A673 (cell line): ENCODE measurements at regions not wholly inside any gene's neighbourhood (a gene's known extent, or its start where the extent isn't known, plus 50 kb on each side); places are given as distances from the start of the nearest gene placed in this dataset.

Experiments used
- BruUV-seq: library from RNA; stranded (reverse); fragments of 400-500 nt; replicated peaks from 2 replicates; lab custom pipeline; 2021; lab: Mats Ljungman, UMichigan
- CTCF ChIA-PET: fragments of 300-600 bp; sonication (Branson Sonifier 250); formaldehyde crosslinking; loops from one replicate; lab custom pipeline; 2022; ENCODE audit warnings: antibody characterized with exemption; lab: Charles Lee
- POLR2A ChIA-PET: fragments of 300-600 bp; sonication (Branson Sonifier 250); formaldehyde crosslinking; loops from one replicate; lab custom pipeline; 2022; ENCODE audit warnings: antibody characterized with exemption; ENCODE audit not compliant: low non-redundant PET; lab: Charles Lee
- DNase-seq: peaks from one replicate; pipeline ENCODE4 v3.0.0-alpha.2; 2015; ENCODE audit warnings: low spot score
- H3K27ac ChIP-seq: fragments of 200-600 bp; sonication (generic); 2 replicates; pipeline ENCODE4 v1.5.1; 2016; ENCODE audit warnings: mixed run types, low read depth, mild to moderate bottlenecking, mixed read lengths, antibody characterized with exemption, low read length; ENCODE audit not compliant: poor library complexity, severe bottlenecking
- H3K27me3 ChIP-seq: fragments of 200-600 bp; sonication (generic); replicated peaks from 2 replicates; pipeline ENCODE4 v1.6.1; 2017; ENCODE audit warnings: mixed run types, low read depth, mild to moderate bottlenecking, mixed read lengths, antibody characterized with exemption, low read length; ENCODE audit not compliant: insufficient read depth, poor library complexity
- H3K36me3 ChIP-seq: fragments of 200-600 bp; sonication (generic); 2 replicates; pipeline ENCODE4 v1.6.1; 2016; ENCODE audit warnings: mixed run types, mild to moderate bottlenecking, mixed read lengths, antibody characterized with exemption, low read length; ENCODE audit not compliant: insufficient read depth, poor library complexity, severe bottlenecking
- H3K4me1 ChIP-seq: fragments of 200-600 bp; sonication (generic); 2 replicates; pipeline ENCODE4 v1.6.1; 2017; ENCODE audit warnings: mixed run types, mild to moderate bottlenecking, mixed read lengths, antibody characterized with exemption, low read length; ENCODE audit not compliant: insufficient read depth, poor library complexity, severe bottlenecking
- H3K4me3 ChIP-seq: fragments of 200-600 bp; sonication (generic); 2 replicates; pipeline ENCODE4 v1.5.1; 2016; ENCODE audit warnings: low read depth, mixed run types, mild to moderate bottlenecking, mixed read lengths, low read length; ENCODE audit not compliant: poor library complexity, severe bottlenecking
- H3K9me3 ChIP-seq: fragments of 200-600 bp; sonication (generic); 2 replicates; pipeline ENCODE4 v1.6.1; 2016; ENCODE audit warnings: mixed run types, low read depth, mild to moderate bottlenecking, mixed read lengths, antibody characterized with exemption, low read length; ENCODE audit not compliant: poor library complexity, severe bottlenecking
- EZH2 ChIP-seq: fragments of 200-600 bp; sonication (generic); IDR thresholded peaks from 2 replicates; pipeline ENCODE4 v1.6.1; 2017; ENCODE audit warnings: borderline replicate concordance, low read depth, mild to moderate bottlenecking, mixed read lengths, antibody characterized with exemption, low read length; ENCODE audit not compliant: poor library complexity, severe bottlenecking
- intact Hi-C: fragments of 100-400 bp; cut with micrococcal nuclease; formaldehyde crosslinking; loops from one replicate; pipeline ENCODE4 v1.10.0; 2022; ENCODE audit not compliant: unreplicated experiment
- TF ChIP-seq, protein P1 (sequence below): fragments of 300-800, 200-600 bp; sonication (generic); conservative IDR thresholded peaks from 2 replicates; pipeline ENCODE4 v1.5.1; 2017; ENCODE audit warnings: low read depth, mild to moderate bottlenecking, antibody characterized with exemption, low read length, moderate library complexity, mixed read lengths

GRCh38 chr15:53272116-53272515 is 482.0 kb upstream of the ONECUT1 start:
- ChIA-PET CTCF (no interaction called here), POLR2A (no interaction called here)
- BruUV-seq, result no TSS peak
- intact Hi-C loops, result no loop called here
- no peaks in the 10 kb centered on the region for H3K4me1 ChIP-seq
- H3K4me3 ChIP-seq, result no peak overlapping the region
- TF ChIP-seq EZH2, result no peak
- TF ChIP-seq, protein P1, sequence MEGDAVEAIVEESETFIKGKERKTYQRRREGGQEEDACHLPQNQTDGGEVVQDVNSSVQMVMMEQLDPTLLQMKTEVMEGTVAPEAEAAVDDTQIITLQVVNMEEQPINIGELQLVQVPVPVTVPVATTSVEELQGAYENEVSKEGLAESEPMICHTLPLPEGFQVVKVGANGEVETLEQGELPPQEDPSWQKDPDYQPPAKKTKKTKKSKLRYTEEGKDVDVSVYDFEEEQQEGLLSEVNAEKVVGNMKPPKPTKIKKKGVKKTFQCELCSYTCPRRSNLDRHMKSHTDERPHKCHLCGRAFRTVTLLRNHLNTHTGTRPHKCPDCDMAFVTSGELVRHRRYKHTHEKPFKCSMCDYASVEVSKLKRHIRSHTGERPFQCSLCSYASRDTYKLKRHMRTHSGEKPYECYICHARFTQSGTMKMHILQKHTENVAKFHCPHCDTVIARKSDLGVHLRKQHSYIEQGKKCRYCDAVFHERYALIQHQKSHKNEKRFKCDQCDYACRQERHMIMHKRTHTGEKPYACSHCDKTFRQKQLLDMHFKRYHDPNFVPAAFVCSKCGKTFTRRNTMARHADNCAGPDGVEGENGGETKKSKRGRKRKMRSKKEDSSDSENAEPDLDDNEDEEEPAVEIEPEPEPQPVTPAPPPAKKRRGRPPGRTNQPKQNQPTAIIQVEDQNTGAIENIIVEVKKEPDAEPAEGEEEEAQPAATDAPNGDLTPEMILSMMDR, result no peak
- DNase-seq, result no peak
- no peaks in the 10 kb centered on the region for H3K36me3 ChIP-seq
- H3K27ac ChIP-seq, result no peak overlapping the region
- H3K27me3 ChIP-seq, result no peaks in the 10 kb centered on the region
- H3K9me3 ChIP-seq, result no peaks in the 10 kb centered on the region

DNA sequence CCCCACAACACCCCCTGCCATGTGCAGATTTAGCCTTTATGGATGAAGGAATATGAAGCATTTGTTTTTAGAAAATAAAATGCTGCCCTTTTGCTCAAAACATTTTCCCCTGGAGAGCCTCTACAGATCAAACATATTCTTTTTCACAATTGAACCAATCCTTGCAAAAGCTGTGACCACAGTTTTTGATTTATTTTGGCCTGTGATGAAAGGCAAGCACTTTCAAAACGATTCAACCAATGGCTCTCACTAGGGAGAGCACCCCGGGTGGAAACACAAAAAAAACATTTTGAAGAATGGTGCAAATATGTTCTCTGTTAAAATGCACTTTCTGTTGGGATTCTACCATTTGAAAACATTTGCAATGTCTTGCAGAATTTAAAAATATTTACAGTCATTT is 476.0 kb upstream of the ONECUT1 start:
- H3K9me3 ChIP-seq, result no peaks in the 10 kb centered on the region
- no peaks in the 10 kb centered on the region for H3K27me3 ChIP-seq
- intact Hi-C loops, result no loop called here
- H3K36me3 ChIP-seq, result no peaks in the 10 kb centered on the region
- no peak overlapping the region for H3K27ac ChIP-seq
- POLR2A ChIA-PET, result no interaction called here
- no peak overlapping the region for H3K4me3 ChIP-seq
- no peak for TF ChIP-seq EZH2
- TF ChIP-seq, protein P1, result no peak
- no peaks in the 10 kb centered on the region for H3K4me1 ChIP-seq
- CTCF ChIA-PET, result no interaction called here
- no peak for DNase-seq
- no TSS peak for BruUV-seq

- Histone ChIP-seq H3K27ac (no peak overlapping the region), H3K9me3 (no peaks in the 10 kb centered on the region), H3K4me1 (no peaks in the 10 kb centered on the region), H3K4me3 (no peak overlapping the region), H3K36me3 (no peaks in the 10 kb centered on the region), H3K27me3 (no peaks in the 10 kb centered on the region)
- BruUV-seq, result no TSS peak
- POLR2A ChIA-PET, result no interaction called here
- no peak for TF ChIP-seq EZH2
- TF ChIP-seq, protein P1, result no peak
- CTCF ChIA-PET, result no interaction called here
- DNase-seq, result no peak
- intact Hi-C loops, result no loop called here
These were observed 470.5 kb upstream of the ONECUT1 start for GRCh38 chr15:53260647-53261046.
